ENCODE measurements at regions not wholly inside any gene's neighbourhood (a gene's known extent, or its start where the extent isn't known, plus 50 kb on each side); places are given as distances from the start of the nearest gene placed in this dataset.

DNA sequence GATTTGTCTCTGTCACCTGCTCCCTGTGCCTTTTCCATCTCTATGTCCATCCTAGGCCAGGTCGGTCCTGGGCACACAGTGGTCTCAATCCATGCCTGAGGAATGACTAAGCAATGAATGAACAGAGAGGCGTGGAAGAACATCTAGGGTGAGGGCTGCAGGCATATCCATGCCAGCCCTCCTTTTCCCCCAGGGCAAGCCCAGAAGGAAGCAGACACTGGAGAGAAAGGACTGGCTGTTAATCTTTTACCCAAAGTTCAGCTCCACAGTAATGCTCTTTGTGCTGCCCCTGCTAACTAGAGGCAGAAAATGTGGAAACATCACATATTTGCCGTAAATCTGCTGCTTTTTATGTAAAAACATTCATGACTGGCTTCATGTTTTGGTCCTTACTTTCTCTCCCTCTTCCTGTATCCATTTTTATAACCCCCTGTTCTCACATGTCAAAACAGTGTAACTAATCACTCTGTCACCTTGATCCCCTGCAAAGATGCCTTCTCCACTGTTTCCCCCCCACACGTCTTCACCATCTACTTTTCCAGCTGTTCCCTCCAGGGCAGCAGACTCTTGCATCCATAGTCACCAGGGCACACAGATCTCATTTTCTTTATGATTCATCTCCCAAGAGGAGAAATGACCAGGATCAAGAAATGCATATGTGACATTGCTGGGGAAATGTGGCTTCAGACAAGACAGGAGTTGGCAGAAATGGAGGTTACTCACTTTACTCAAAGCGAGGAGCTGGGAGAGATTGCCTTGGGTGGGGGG, 166.4 kb upstream of the PROX1 start:
- in situ Hi-C loops (cut with HindIII; ENCODE audit: low pct_unique_long_range_greater_than_20kb, low sequenced_read_pairs): no loop called here

GRCh38 chr1:213821943-213822334, 165.8 kb upstream of the PROX1 start:
- in situ Hi-C loops (cut with HindIII; ENCODE audit: low pct_unique_long_range_greater_than_20kb, low sequenced_read_pairs): no loop called here
- DNase-seq (ENCODE audit: low read depth): no peak

More for the DNA sequence above, 166.4 kb upstream of the PROX1 start:
- peak; percentile 4 for DNase-seq (ENCODE audit: low read depth)

DNA sequence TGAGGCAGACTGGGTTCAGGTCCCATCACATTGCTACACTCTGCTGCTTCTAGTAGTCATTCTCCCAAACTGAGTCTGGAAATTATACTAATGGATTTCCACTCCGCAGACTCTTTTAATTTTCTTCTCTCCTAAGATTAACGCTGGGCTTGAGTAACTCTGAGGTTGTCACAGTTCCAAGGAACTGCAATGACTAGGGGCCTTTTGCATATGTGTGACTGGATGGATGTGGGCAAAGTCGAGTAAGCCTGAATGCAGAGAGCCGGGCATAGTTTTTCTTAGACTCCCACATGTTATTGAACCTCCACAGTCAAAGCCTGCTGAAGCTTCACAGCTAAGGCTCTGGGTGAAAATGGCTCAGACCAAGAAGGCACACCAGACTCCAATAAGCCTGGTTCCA, 160.9 kb upstream of the PROX1 start:
- in situ Hi-C loops (cut with HindIII; ENCODE audit: low pct_unique_long_range_greater_than_20kb, low sequenced_read_pairs): no loop called here
- DNase-seq (ENCODE audit: low read depth): no peak

GRCh38 chr1:213828867-213829266, 158.9 kb upstream of the PROX1 start:
- DNase-seq (ENCODE audit: low read depth): no peak
- in situ Hi-C loops (cut with HindIII; ENCODE audit: low pct_unique_long_range_greater_than_20kb, low sequenced_read_pairs): no loop called here

DNA sequence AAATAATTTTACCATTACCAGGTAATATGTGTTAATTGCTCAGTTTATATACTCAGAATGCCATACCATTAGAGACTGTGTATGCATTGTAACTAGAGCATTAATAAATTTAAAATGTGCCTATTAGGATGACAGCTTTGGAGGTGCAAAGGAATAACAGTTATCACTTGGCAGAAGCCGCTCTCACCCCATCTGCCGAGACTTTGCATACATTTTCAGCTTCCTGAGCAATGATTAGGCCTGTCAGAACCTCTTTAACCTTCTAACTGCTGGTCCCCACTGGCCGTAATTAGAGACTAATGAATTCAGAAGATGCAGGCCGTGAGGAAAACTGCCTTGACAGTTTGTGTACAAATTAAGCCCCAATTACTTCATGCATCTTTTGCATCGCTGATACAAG, 158.0 kb upstream of the PROX1 start:
- in situ Hi-C loops (cut with HindIII; ENCODE audit: low pct_unique_long_range_greater_than_20kb, low sequenced_read_pairs): no loop called here
- DNase-seq (ENCODE audit: low read depth): no peak

DNA sequence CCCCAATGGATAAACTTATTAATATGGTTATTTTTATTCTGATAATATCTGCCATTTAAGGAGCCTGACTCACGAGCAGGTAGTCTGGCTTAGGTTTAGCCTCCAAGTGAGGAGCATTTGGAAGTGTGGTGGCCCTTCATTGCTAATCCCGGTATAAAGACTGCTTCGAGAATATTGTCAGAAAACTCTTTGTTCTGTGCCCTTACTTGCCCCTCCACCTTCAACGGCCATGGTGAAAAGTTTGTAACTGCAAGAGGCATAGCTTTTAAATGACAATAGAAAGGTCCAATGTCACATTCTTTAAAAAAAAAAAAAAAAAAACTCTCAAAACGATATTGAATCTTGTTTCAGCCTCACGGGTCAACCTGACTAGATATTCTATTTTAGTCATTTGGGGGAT, 157.4 kb upstream of the PROX1 start:
- in situ Hi-C loops (cut with HindIII; ENCODE audit: low pct_unique_long_range_greater_than_20kb, low sequenced_read_pairs): no loop called here
- no peak for DNase-seq (ENCODE audit: low read depth)

GRCh38 chr1:213840575-213840974, 147.2 kb upstream of the PROX1 start:
- no peak for DNase-seq (ENCODE audit: low read depth)
- in situ Hi-C loops (cut with HindIII; ENCODE audit: low pct_unique_long_range_greater_than_20kb, low sequenced_read_pairs): no loop called here

- in situ Hi-C loops (cut with HindIII; ENCODE audit: low pct_unique_long_range_greater_than_20kb, low sequenced_read_pairs): no loop called here
- no peak for DNase-seq (ENCODE audit: low read depth)
These were observed 143.1 kb upstream of the PROX1 start for GRCh38 chr1:213844632-213845031.

DNA sequence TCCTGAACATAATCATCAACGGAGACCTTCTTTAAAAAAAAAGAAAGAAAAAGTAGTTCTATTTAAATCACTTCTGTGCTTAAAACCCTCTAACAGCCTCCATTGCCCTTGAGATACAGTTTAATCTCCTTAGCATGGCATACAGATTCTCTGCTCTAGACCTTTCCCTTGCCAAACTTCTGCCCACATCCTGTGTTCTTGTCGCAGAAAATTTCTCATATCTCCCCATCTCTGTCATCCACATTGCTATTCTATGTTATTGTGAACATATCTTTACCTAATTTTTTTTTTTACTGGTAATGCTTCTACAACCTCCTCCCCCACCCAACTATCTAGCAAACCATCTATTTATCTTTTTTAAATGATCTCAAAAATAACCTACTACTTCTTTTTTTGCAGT, 135.7 kb upstream of the PROX1 start:
- DNase-seq (ENCODE audit: low read depth): no peak
- in situ Hi-C loops (cut with HindIII; ENCODE audit: low pct_unique_long_range_greater_than_20kb, low sequenced_read_pairs): no loop called here

DNA sequence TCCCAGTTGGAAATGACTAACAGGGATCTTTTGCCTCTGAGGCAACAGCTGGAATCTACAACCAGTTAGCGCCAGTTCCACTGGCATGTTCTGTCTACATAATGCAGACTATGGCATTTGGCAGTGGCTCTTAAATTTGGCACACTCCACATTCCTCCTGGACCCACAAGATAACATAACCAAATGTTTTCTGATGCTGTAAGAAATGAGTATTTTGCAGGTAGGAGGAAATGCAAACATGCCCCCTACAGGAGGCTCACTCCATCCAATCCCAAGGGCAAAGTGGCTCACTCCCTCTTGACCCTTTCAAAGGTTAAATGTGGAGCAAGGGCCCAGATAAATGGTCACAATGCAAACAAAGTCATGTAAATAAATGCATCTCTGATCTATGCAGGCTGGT, 129.2 kb upstream of the PROX1 start:
- in situ Hi-C loops (cut with HindIII; ENCODE audit: low pct_unique_long_range_greater_than_20kb, low sequenced_read_pairs): no loop called here
- DNase-seq (ENCODE audit: low read depth): no peak

DNA sequence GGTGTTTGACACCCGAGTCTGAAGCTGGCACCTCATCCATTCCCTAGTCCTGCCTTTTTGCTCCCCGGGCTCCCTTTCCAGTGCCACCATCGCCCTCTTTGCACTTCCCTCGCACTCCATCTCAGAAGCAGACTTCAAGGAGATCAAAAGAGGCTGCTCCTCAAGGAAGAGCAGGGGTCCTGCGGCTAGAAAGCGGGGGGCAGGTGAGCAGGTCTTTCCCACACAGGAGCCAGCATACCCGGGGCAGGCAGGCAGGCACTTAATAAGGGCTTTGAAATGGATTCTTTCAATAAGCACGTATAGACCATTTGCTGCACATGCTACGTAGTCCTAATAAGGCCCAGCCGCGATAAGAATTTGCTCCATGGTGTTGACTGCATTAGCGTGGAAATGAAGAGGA, 125.9 kb upstream of the PROX1 start:
- no peak for DNase-seq (ENCODE audit: low read depth)
- in situ Hi-C loops (cut with HindIII; ENCODE audit: low pct_unique_long_range_greater_than_20kb, low sequenced_read_pairs): no loop called here

DNA sequence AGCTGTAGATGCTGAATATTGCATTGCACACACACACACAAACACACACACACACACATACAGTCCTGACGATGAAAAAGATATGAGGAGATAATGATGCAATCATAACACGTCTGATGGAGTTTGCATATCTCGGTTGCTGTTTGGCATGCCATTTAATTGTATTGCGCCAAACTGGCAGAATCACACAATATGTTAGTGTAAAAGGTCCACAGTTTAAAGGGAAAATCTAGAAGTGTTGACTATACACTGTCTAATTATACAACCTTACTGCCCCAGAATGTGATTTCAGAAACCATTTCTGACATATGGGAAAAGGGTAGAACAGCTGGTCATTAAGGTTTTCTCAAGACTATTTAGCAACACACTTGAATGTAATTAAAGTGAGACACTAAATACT, 123.7 kb upstream of the PROX1 start:
- DNase-seq (ENCODE audit: low read depth): no peak
- in situ Hi-C loops (cut with HindIII; ENCODE audit: low pct_unique_long_range_greater_than_20kb, low sequenced_read_pairs): no loop called here

- no peak for DNase-seq (ENCODE audit: low read depth)
- in situ Hi-C loops (cut with HindIII; ENCODE audit: low pct_unique_long_range_greater_than_20kb, low sequenced_read_pairs): no loop called here
These were observed 119.3 kb upstream of the PROX1 start for GRCh38 chr1:213868482-213868881.

DNA sequence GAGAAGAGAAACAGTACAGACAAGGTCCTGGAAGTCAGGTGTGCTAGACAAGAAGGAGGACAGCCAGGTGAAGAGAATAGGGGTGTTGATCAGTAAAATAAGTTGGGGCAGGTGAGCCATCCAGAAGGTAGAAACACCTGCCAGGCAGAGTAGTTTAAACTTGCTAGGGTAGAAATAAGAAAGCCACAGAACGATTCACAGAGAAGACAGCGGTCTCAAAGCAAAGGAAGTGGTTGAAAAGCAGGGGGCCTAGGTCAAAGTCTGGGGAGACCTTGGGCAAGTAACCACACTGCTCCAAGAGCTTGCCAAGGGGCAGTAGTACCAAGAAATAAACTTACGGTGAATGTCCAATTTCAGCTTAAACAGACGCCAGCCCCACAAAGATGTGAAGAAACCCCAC, 116.6 kb upstream of the PROX1 start:
- no peak for DNase-seq (ENCODE audit: low read depth)
- in situ Hi-C loops (cut with HindIII; ENCODE audit: low pct_unique_long_range_greater_than_20kb, low sequenced_read_pairs): no loop called here

GRCh38 chr1:213874789-213875188, 113.0 kb upstream of the PROX1 start:
- in situ Hi-C loops (cut with HindIII; ENCODE audit: low pct_unique_long_range_greater_than_20kb, low sequenced_read_pairs): no loop called here
- DNase-seq (ENCODE audit: low read depth): no peak

- in situ Hi-C loops (cut with HindIII; ENCODE audit: low pct_unique_long_range_greater_than_20kb, low sequenced_read_pairs): no loop called here
- DNase-seq (ENCODE audit: low read depth): no peak
These were observed 111.2 kb upstream of the PROX1 start for GRCh38 chr1:213876531-213876930.

GRCh38 chr1:213883618-213884017, 104.2 kb upstream of the PROX1 start:
- in situ Hi-C loops (cut with HindIII; ENCODE audit: low pct_unique_long_range_greater_than_20kb, low sequenced_read_pairs): no loop called here

DNA sequence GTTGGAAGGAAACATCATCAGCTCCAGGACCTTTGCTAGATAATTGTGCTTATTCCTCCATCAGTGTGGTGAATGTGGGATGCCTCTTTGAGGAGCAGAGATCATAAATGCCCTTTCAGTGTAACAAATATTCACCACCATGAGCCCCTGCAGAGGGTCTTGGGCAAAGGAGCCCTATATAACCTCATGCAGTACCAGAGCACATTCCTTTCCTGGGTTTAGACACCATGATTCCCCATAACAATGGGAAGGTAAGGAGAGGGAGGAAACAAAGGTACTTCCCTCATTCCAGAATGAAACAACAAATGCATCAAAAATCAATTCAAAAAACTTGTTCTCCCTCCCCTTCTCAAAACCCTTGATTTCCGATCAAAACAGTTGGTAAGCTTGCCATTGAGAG, 103.4 kb upstream of the PROX1 start:
- in situ Hi-C loops (cut with HindIII; ENCODE audit: low pct_unique_long_range_greater_than_20kb, low sequenced_read_pairs): no loop called here
- DNase-seq (ENCODE audit: low read depth): no peak

More at GRCh38 chr1:213883618-213884017, 104.2 kb upstream of the PROX1 start:
- no peak for DNase-seq (ENCODE audit: low read depth)

DNA sequence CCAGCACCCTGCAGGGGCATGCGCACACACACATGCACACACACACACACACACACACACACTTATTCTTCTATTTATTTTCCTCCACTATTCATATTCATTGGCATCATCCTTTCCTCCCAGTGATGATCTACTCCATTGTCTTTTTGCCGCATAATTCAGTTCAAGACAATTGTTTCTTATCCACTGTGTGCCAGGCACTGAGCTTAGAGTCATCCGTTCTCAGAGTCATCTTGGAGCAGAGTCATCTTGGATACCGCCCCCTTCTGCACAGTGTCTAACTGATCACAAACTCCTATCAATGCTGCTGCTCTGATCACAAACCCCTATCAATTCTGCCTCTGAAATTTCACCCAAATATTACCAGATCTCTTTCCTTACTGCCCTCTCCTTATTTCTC, 102.8 kb upstream of the PROX1 start:
- DNase-seq (ENCODE audit: low read depth): no peak
- in situ Hi-C loops (cut with HindIII; ENCODE audit: low pct_unique_long_range_greater_than_20kb, low sequenced_read_pairs): no loop called here

- no peak for DNase-seq (ENCODE audit: low read depth)
- in situ Hi-C loops (cut with HindIII; ENCODE audit: low pct_unique_long_range_greater_than_20kb, low sequenced_read_pairs): no loop called here
These were observed 99.9 kb upstream of the PROX1 start for GRCh38 chr1:213887842-213888241.

Data from Caki2 (cell line).